GM19193 (cell line): ENCODE measurements at regions not wholly inside any gene's neighbourhood (a gene's known extent, or its start where the extent isn't known, plus 50 kb on each side); places are given as distances from the start of the nearest gene placed in this dataset.

Source experiments
- POLR2A ChIP-seq: IDR thresholded peaks from 4 replicates; pipeline ENCODE4 v1.6.1; 2011; ENCODE audit not compliant: insufficient read depth, insufficient read length; ENCODE audit errors: extremely low read depth

GRCh38 chr12:4114986-4115385, 158.6 kb upstream of the CCND2 start:
- TF ChIP-seq POLR2A = peak; percentile 32

GRCh38 chr12:4112734-4113325, 160.7 kb upstream of the CCND2 start:
- TF ChIP-seq POLR2A = peak; percentile 23

GRCh38 chr12:4112290-4112689, 161.3 kb upstream of the CCND2 start:
- TF ChIP-seq POLR2A = no peak

GRCh38 chr12:4111010-4111409, 162.6 kb upstream of the CCND2 start:
- TF ChIP-seq POLR2A = no peak

- TF ChIP-seq POLR2A = no peak
These were observed 163.7 kb upstream of the CCND2 start for GRCh38 chr12:4109826-4110225.

- TF ChIP-seq POLR2A = no peak
These were observed 164.7 kb upstream of the CCND2 start for GRCh38 chr12:4108803-4109345.

- no peak for TF ChIP-seq POLR2A
These were observed 165.5 kb upstream of the CCND2 start for GRCh38 chr12:4107911-4108697.

- TF ChIP-seq POLR2A = peak; percentile 39
These were observed 166.1 kb upstream of the CCND2 start for GRCh38 chr12:4107436-4107878.

GRCh38 chr12:4106621-4107020, 166.9 kb upstream of the CCND2 start:
- no peak for TF ChIP-seq POLR2A

GRCh38 chr12:4104722-4105244, 168.8 kb upstream of the CCND2 start:
- TF ChIP-seq POLR2A = no peak

GRCh38 chr12:4099276-4099675, 174.3 kb upstream of the CCND2 start:
- no peak for TF ChIP-seq POLR2A

GRCh38 chr12:4091016-4091743, 182.4 kb upstream of the CCND2 start:
- no peak for TF ChIP-seq POLR2A

- TF ChIP-seq POLR2A = no peak
These were observed 183.6 kb upstream of the CCND2 start for GRCh38 chr12:4089956-4090355.

- TF ChIP-seq POLR2A = no peak
These were observed 184.4 kb upstream of the CCND2 start for GRCh38 chr12:4089121-4089606.

GRCh38 chr12:4088451-4088850, 185.1 kb upstream of the CCND2 start:
- TF ChIP-seq POLR2A = no peak
